Fibroblast of lung (primary cell): ENCODE measurements at regions not wholly inside any gene's neighbourhood (a gene's known extent, or its start where the extent isn't known, plus 50 kb on each side); places are given as distances from the start of the nearest gene placed in this dataset.

Source experiments
- DNase-seq, 2 donors: peaks; one replicate each; pipeline versions ENCODE4 v3.0.0 to v3.0.0-alpha.2; 2010; ENCODE audit warnings: low read depth in 2 of 2
- H2AFZ ChIP-seq: 2 replicates; pipeline ENCODE4 v1.5.1; 2012; ENCODE audit warnings: low read length, control low read depth, inconsistent platforms
- H3K27ac ChIP-seq: 2 replicates; pipeline ENCODE4 v1.5.1; 2011; ENCODE audit warnings: low read length, control low read depth; ENCODE audit not compliant: insufficient read depth
- H3K27me3 ChIP-seq: 2 replicates; pipeline ENCODE4 v1.5.1; 2011; ENCODE audit warnings: mild to moderate bottlenecking, low read length; ENCODE audit not compliant: control insufficient read depth, insufficient read depth
- H3K36me3 ChIP-seq: 2 replicates; pipeline ENCODE4 v1.5.1; 2011; ENCODE audit warnings: low read length; ENCODE audit not compliant: control insufficient read depth, insufficient read depth
- H3K4me1 ChIP-seq: 2 replicates; pipeline ENCODE4 v1.5.1; 2011; ENCODE audit warnings: low read length; ENCODE audit not compliant: control insufficient read depth, insufficient read depth; ENCODE audit errors: extremely low read depth
- H3K4me2 ChIP-seq: 2 replicates; pipeline ENCODE4 v1.5.1; 2011; ENCODE audit warnings: low read length, control low read depth; ENCODE audit not compliant: insufficient read depth; ENCODE audit errors: extremely low read depth
- H3K4me3 ChIP-seq, 4 experiments: fragments of 200-600 bp in 1 of 4; sonication (generic) in 1 of 4; replicated peaks in 1 of 4; 2 replicates each; pipeline ENCODE4 v1.5.1; 2011 to 2016; ENCODE audit warnings: low read length in 4 of 4, low read depth in 3 of 4, mild to moderate bottlenecking in 3 of 4, control low read depth in 2 of 4, inconsistent platforms in 1 of 4, mixed read lengths in 1 of 4; ENCODE audit not compliant: insufficient read depth in 1 of 4; ENCODE audit errors: control extremely low read depth in 1 of 4
- H3K79me2 ChIP-seq: 2 replicates; pipeline ENCODE4 v1.5.1; 2012; ENCODE audit warnings: mild to moderate bottlenecking, low read length, inconsistent platforms; ENCODE audit not compliant: control insufficient read depth, insufficient read depth
- H3K9ac ChIP-seq: 2 replicates; pipeline ENCODE4 v1.5.1; 2011; ENCODE audit warnings: mild to moderate bottlenecking, low read length, control low read depth; ENCODE audit not compliant: insufficient read depth
- H3K9me3 ChIP-seq: 2 replicates; pipeline ENCODE4 v1.5.1; 2012; ENCODE audit warnings: low read depth, low read length; ENCODE audit not compliant: control insufficient read depth, insufficient read depth
- H4K20me1 ChIP-seq: 2 replicates; pipeline ENCODE4 v1.5.1; 2011; ENCODE audit warnings: low read length; ENCODE audit not compliant: control insufficient read depth, insufficient read depth; ENCODE audit errors: extremely low read depth
- CTCF ChIP-seq, 2 donors: IDR thresholded peaks in 1 of 2; conservative IDR thresholded peaks in 1 of 2; 1 replicate in 1 of 2; 2 replicates in 1 of 2; pipeline ENCODE4 v1.5.1; 2011 to 2012; ENCODE audit warnings: low read length in 2 of 2, control low read depth in 1 of 2, inconsistent platforms in 1 of 2, low read depth in 1 of 2, mild to moderate bottlenecking in 1 of 2
- EZH2 ChIP-seq: IDR thresholded peaks from 2 replicates; pipeline ENCODE4 v1.5.1; 2012; ENCODE audit warnings: low read length, control low read depth, mild to moderate bottlenecking; ENCODE audit errors: missing control alignments

GRCh38 chr3:106014518-106014917, 145.7 kb upstream of the CBLB start:
- H3K79me2 ChIP-seq = no peaks in the 10 kb centered on the region
- H3K9me3 ChIP-seq = no peaks in the 10 kb centered on the region
- no peaks in the 10 kb centered on the region for H4K20me1 ChIP-seq
- H3K9ac ChIP-seq = no peak overlapping the region
- H3K4me3 ChIP-seq = no peak overlapping the region
- H3K4me2 ChIP-seq = peak overlapping the region; percentile 11
- TF ChIP-seq CTCF (conservative IDR thresholded peaks at IDR 0.05 in 1 of 2, IDR thresholded peaks at IDR 0.05 in 1 of 2; ENCODE audit: low read depth in 1 of 2, low read length in 2 of 2) = no peak
- no peak for TF ChIP-seq EZH2
- peaks cover 2% of the 10 kb centered on the region for H3K4me1 ChIP-seq
- no peak for DNase-seq
- H2AFZ ChIP-seq = peak overlapping the region; percentile 25
- H3K27me3 ChIP-seq = no peaks in the 10 kb centered on the region
- H3K36me3 ChIP-seq = no peaks in the 10 kb centered on the region
- peak overlapping the region; percentile 65 for H3K27ac ChIP-seq

GRCh38 chr3:106014971-106015370, 146.2 kb upstream of the CBLB start:
- TF ChIP-seq EZH2 (no peak), CTCF (conservative IDR thresholded peaks at IDR 0.05 in 1 of 2, IDR thresholded peaks at IDR 0.05 in 1 of 2; ENCODE audit: low read depth in 1 of 2, low read length in 2 of 2) (no peak)
- H3K4me2 ChIP-seq = no peak overlapping the region
- H4K20me1 ChIP-seq = no peaks in the 10 kb centered on the region
- no peak overlapping the region for H3K4me3 ChIP-seq
- H3K36me3 ChIP-seq = no peaks in the 10 kb centered on the region
- peaks cover 2% of the 10 kb centered on the region for H3K4me1 ChIP-seq
- no peak overlapping the region for H3K27ac ChIP-seq
- H2AFZ ChIP-seq = no peak overlapping the region
- H3K9me3 ChIP-seq = no peaks in the 10 kb centered on the region
- no peaks in the 10 kb centered on the region for H3K27me3 ChIP-seq
- DNase-seq = no peak
- H3K79me2 ChIP-seq = no peaks in the 10 kb centered on the region
- H3K9ac ChIP-seq = no peak overlapping the region

- H3K4me2 ChIP-seq = no peak overlapping the region
- peaks cover 2% of the 10 kb centered on the region for H3K4me1 ChIP-seq
- H3K36me3 ChIP-seq = no peaks in the 10 kb centered on the region
- H3K4me3 ChIP-seq = no peak overlapping the region
- H4K20me1 ChIP-seq = no peaks in the 10 kb centered on the region
- H3K9ac ChIP-seq = no peak overlapping the region
- H3K9me3 ChIP-seq = no peaks in the 10 kb centered on the region
- H3K27me3 ChIP-seq = no peaks in the 10 kb centered on the region
- TF ChIP-seq CTCF (conservative IDR thresholded peaks at IDR 0.05 in 1 of 2, IDR thresholded peaks at IDR 0.05 in 1 of 2; ENCODE audit: low read depth in 1 of 2, low read length in 2 of 2) (no peak), EZH2 (no peak)
- peak in 1 of 2 donors; percentile 20 for DNase-seq
- H2AFZ ChIP-seq = no peak overlapping the region
- H3K27ac ChIP-seq = no peak overlapping the region
- no peaks in the 10 kb centered on the region for H3K79me2 ChIP-seq
Measured at GRCh38 chr3:106018102-106018501, 149.3 kb upstream of the CBLB start.
